K562 (cell line): ENCODE measurements at regions not wholly inside any gene's neighbourhood (a gene's known extent, or its start where the extent isn't known, plus 50 kb on each side); places are given as distances from the start of the nearest gene placed in this dataset.

Experiments used
- ARHGAP35 ChIP-seq: fragments of 450-650 bp; IDR thresholded peaks from 2 replicates; pipeline ENCODE4 v1.6.1; 2018; ENCODE audit not compliant: partially characterized antibody
- FOXA3 ChIP-seq, 2 experiments: fragments of 450-650 bp in 1 of 2; sonication (generic) in 1 of 2; formaldehyde crosslinking; IDR thresholded peaks in 1 of 2; conservative IDR thresholded peaks in 1 of 2; 2 replicates each; pipeline versions ENCODE4 v1.4.0 to v1.8.0; 2020 to 2022; ENCODE audit warnings: mild to moderate bottlenecking in 2 of 2, missing genetic modification reagents in 1 of 2
- KLF16 ChIP-seq: IDR thresholded peaks from 2 replicates; pipeline ENCODE4 v1.6.1; 2016; ENCODE audit warnings: antibody characterized with exemption
- POU5F1 ChIP-seq: fragments of 150-350 bp; IDR thresholded peaks from 2 replicates; pipeline ENCODE4 v1.6.1; 2014; ENCODE audit warnings: borderline replicate concordance, low read length, low read depth, mild to moderate bottlenecking; ENCODE audit not compliant: partially characterized antibody
- RUNX1 ChIP-seq: sonication (generic); IDR thresholded peaks from 2 replicates; pipeline ENCODE4 v1.6.1; 2016; ENCODE audit warnings: antibody characterized with exemption, low read depth
- SIN3A ChIP-seq, 2 experiments: fragments of 150-350 bp in 1 of 2; IDR thresholded peaks; 2 replicates each; pipeline ENCODE4 v1.6.1; 2011 to 2016; ENCODE audit warnings: borderline replicate concordance in 2 of 2, low read depth in 2 of 2, low read length in 2 of 2, mild to moderate bottlenecking in 2 of 2, moderate library complexity in 2 of 2; ENCODE audit not compliant: control insufficient read depth in 1 of 2
- SMAD1 ChIP-seq: fragments of 150-350 bp; IDR thresholded peaks from 2 replicates; pipeline ENCODE4 v1.6.1; 2014; ENCODE audit warnings: low read length, low read depth; ENCODE audit not compliant: partially characterized antibody
- SMARCC2 ChIP-seq: fragments of 450-650 bp; IDR thresholded peaks from 2 replicates; pipeline ENCODE4 v1.6.1; 2017; ENCODE audit warnings: antibody characterized with exemption, moderate library complexity, mild to moderate bottlenecking, low read depth
- SREBF2 ChIP-seq: sonication (generic); formaldehyde crosslinking; IDR thresholded peaks from 2 replicates; pipeline ENCODE4 v1.4.0; 2020; ENCODE audit warnings: mild to moderate bottlenecking, missing genetic modification reagents
- SRSF9 ChIP-seq: fragments of 200-400 bp; formaldehyde crosslinking; IDR thresholded peaks from 2 replicates; pipeline ENCODE4 v1.6.1; 2017; ENCODE audit warnings: low read depth, low read length, borderline replicate concordance
- TEAD2 ChIP-seq: fragments of 450-650 bp; IDR thresholded peaks from 2 replicates; pipeline ENCODE4 v1.6.1; 2016; ENCODE audit warnings: missing genetic modification characterization, control low read depth, missing compliant biosample characterization
- TRIM28 ChIP-seq: fragments of 450-650 bp; IDR thresholded peaks from 2 replicates; pipeline ENCODE4 v1.6.1; 2017
- ZKSCAN3 ChIP-seq: fragments of 250-450 bp; sonication (Bioruptor Pico); IDR thresholded peaks from 2 replicates; pipeline ENCODE4 v1.4.0; 2020
- ZNF124 ChIP-seq: sonication (generic); formaldehyde crosslinking; IDR thresholded peaks from 2 replicates; pipeline ENCODE4 v1.8.1; 2022; ENCODE audit warnings: missing genetic modification reagents
- ZNF143 ChIP-seq: sonication (generic); formaldehyde crosslinking; IDR thresholded peaks from 2 replicates; pipeline ENCODE4 v1.9.0; 2022; ENCODE audit warnings: mild to moderate bottlenecking, missing genetic modification reagents
- ZNF184 ChIP-seq: sonication (generic); formaldehyde crosslinking; IDR thresholded peaks from 2 replicates; pipeline ENCODE4 v1.5.0; 2020; ENCODE audit warnings: missing genetic modification reagents
- ZNF444 ChIP-seq: fragments of 250-450 bp; sonication (Bioruptor Pico); IDR thresholded peaks from 2 replicates; pipeline ENCODE4 v1.4.0; 2020; ENCODE audit warnings: mild to moderate bottlenecking, moderate library complexity
- TF ChIP-seq, protein P1 (sequence below): fragments of 450-650 bp; IDR thresholded peaks from 2 replicates; pipeline ENCODE4 v1.7.1; 2018; ENCODE audit warnings: mild to moderate bottlenecking, low read depth; ENCODE audit not compliant: partially characterized antibody
- TF ChIP-seq, protein P2 (sequence below): fragments of 450-650 bp; IDR thresholded peaks from 2 replicates; pipeline ENCODE4 v1.6.1; 2016; ENCODE audit warnings: low read depth, mild to moderate bottlenecking, moderate library complexity
- TF ChIP-seq, protein P3 (sequence below): fragments of 450-650 bp; formaldehyde crosslinking; IDR thresholded peaks from 2 replicates; pipeline ENCODE4 v1.4.0; 2022; ENCODE audit warnings: missing genetic modification characterization
- TF ChIP-seq, protein P4 (sequence below), 2 experiments: fragments of 450-650 bp; IDR thresholded peaks; 2 replicates each; pipeline ENCODE4 v1.6.1; 2018; ENCODE audit warnings: mild to moderate bottlenecking in 2 of 2, low read depth in 1 of 2; ENCODE audit not compliant: partially characterized antibody in 2 of 2

DNA sequence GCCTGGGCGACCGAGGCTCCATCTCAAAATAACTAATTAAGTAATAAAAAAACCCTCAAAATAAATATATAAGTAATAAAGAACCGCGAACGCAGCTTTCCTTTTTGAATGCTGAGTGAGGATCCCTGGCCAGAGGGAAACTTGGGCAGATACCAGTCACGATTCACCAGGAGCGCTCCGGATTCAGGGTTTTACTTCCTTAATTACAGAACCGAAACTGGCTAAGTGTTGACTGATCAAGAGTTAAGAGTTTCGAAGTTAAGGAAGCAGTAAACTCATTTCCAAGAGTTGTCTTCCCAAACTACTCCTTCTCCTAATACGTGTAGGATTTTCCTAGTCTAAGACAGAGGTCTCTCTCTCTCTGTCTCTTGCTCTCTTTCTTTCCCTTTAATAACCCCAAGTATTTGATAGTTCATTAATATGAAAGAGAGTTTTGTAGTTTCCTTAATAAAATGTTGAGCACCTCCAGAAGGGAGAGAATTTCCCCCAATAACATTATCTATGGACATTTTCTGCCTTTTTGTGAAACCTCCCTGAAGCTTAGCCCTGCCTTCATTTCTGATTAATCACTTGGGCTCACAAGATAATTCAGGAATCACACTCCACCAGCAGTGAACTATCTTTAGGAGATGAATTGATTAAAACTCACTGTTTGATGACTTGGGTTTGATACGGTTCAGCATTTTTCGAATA, 61.4 kb upstream of the ZNF217 start (continued):
- TF ChIP-seq SMAD1 (no peak), ZNF444 (CRISPR knock-in tag) (no peak), SIN3A (IDR thresholded peaks at IDR 0.05; ENCODE audit: borderline replicate concordance in 2 of 2, control insufficient read depth in 1 of 2, low read depth in 2 of 2, low read length in 2 of 2) (no peak), ZNF143 (CRISPR knock-in tag) (no peak), POU5F1 (no peak), ZNF124 (CRISPR knock-in tag) (no peak), ZNF184 (CRISPR knock-in tag) (no peak), ARHGAP35 (no peak), ZKSCAN3 (CRISPR knock-in tag) (no peak), SMARCC2 (no peak), FOXA3 (CRISPR knock-in tag; conservative IDR thresholded peaks at IDR 0.05 in 1 of 2, IDR thresholded peaks at IDR 0.05 in 1 of 2) (peak in 1 of 2 experiments; percentile 82; a peak in 2 of 4 replicates), TRIM28 (no peak), KLF16 (no peak), TEAD2 (tag) (no peak), SRSF9 (no peak), SREBF2 (CRISPR knock-in tag) (no peak), RUNX1 (no peak)
- TF ChIP-seq, protein P1, sequence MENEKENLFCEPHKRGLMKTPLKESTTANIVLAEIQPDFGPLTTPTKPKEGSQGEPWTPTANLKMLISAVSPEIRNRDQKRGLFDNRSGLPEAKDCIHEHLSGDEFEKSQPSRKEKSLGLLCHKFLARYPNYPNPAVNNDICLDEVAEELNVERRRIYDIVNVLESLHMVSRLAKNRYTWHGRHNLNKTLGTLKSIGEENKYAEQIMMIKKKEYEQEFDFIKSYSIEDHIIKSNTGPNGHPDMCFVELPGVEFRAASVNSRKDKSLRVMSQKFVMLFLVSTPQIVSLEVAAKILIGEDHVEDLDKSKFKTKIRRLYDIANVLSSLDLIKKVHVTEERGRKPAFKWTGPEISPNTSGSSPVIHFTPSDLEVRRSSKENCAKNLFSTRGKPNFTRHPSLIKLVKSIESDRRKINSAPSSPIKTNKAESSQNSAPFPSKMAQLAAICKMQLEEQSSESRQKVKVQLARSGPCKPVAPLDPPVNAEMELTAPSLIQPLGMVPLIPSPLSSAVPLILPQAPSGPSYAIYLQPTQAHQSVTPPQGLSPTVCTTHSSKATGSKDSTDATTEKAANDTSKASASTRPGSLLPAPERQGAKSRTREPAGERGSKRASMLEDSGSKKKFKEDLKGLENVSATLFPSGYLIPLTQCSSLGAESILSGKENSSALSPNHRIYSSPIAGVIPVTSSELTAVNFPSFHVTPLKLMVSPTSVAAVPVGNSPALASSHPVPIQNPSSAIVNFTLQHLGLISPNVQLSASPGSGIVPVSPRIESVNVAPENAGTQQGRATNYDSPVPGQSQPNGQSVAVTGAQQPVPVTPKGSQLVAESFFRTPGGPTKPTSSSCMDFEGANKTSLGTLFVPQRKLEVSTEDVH = no peak
- TF ChIP-seq, protein P2, sequence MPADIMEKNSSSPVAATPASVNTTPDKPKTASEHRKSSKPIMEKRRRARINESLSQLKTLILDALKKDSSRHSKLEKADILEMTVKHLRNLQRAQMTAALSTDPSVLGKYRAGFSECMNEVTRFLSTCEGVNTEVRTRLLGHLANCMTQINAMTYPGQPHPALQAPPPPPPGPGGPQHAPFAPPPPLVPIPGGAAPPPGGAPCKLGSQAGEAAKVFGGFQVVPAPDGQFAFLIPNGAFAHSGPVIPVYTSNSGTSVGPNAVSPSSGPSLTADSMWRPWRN = no peak
- TF ChIP-seq, protein P3, sequence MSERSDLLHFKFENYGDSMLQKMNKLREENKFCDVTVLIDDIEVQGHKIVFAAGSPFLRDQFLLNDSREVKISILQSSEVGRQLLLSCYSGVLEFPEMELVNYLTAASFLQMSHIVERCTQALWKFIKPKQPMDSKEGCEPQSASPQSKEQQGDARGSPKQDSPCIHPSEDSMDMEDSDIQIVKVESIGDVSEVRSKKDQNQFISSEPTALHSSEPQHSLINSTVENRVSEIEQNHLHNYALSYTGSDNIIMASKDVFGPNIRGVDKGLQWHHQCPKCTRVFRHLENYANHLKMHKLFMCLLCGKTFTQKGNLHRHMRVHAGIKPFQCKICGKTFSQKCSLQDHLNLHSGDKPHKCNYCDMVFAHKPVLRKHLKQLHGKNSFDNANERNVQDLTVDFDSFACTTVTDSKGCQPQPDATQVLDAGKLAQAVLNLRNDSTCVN (CRISPR knock-in tag) = no peak
- TF ChIP-seq, protein P4, sequence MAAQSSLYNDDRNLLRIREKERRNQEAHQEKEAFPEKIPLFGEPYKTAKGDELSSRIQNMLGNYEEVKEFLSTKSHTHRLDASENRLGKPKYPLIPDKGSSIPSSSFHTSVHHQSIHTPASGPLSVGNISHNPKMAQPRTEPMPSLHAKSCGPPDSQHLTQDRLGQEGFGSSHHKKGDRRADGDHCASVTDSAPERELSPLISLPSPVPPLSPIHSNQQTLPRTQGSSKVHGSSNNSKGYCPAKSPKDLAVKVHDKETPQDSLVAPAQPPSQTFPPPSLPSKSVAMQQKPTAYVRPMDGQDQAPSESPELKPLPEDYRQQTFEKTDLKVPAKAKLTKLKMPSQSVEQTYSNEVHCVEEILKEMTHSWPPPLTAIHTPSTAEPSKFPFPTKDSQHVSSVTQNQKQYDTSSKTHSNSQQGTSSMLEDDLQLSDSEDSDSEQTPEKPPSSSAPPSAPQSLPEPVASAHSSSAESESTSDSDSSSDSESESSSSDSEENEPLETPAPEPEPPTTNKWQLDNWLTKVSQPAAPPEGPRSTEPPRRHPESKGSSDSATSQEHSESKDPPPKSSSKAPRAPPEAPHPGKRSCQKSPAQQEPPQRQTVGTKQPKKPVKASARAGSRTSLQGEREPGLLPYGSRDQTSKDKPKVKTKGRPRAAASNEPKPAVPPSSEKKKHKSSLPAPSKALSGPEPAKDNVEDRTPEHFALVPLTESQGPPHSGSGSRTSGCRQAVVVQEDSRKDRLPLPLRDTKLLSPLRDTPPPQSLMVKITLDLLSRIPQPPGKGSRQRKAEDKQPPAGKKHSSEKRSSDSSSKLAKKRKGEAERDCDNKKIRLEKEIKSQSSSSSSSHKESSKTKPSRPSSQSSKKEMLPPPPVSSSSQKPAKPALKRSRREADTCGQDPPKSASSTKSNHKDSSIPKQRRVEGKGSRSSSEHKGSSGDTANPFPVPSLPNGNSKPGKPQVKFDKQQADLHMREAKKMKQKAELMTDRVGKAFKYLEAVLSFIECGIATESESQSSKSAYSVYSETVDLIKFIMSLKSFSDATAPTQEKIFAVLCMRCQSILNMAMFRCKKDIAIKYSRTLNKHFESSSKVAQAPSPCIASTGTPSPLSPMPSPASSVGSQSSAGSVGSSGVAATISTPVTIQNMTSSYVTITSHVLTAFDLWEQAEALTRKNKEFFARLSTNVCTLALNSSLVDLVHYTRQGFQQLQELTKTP (IDR thresholded peaks at IDR 0.05; ENCODE audit: low read depth in 1 of 2, partially characterized antibody in 2 of 2) = peak; percentile 29 to 31
